Brain pericyte (primary cell): ENCODE measurements at regions not wholly inside any gene's neighbourhood (a gene's known extent, or its start where the extent isn't known, plus 50 kb on each side); places are given as distances from the start of the nearest gene placed in this dataset.
"Not testable (repeated sequence)": the region's sequence is repeated elsewhere in the genome, so short reads cannot be mapped to it uniquely, and the experiment has no call there.

ENCODE experiments used
- DNase-seq: peaks from one replicate; pipeline ENCODE4 v3.0.0-alpha.2; 2012; ENCODE audit warnings: low read depth, low spot score

DNA sequence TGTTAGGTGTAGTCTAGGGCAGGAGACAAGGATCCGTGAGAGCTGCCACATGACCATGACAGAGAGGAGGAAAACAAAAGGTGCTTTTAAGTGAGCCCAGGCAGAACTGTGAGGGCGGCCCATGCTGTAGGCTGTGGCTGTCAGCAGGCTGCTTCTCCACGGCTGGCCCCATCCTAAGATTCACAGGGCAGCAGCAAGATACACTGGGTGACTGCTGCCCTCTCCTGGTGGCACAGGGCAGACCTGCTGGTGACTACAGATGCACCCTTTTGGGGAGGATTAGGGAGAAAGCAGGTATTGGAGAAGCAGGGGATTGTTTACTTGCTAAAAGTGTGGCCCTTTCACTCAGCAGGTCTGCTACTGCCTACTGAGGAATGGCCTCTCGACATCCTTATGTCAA is 112.2 kb upstream of the CCZ1B start:
- DNase-seq, result not testable (repeated sequence)

- DNase-seq, result not testable (repeated sequence)
Measured at GRCh38 chr7:6939126-6939525, 113.1 kb upstream of the CCZ1B start.

DNA sequence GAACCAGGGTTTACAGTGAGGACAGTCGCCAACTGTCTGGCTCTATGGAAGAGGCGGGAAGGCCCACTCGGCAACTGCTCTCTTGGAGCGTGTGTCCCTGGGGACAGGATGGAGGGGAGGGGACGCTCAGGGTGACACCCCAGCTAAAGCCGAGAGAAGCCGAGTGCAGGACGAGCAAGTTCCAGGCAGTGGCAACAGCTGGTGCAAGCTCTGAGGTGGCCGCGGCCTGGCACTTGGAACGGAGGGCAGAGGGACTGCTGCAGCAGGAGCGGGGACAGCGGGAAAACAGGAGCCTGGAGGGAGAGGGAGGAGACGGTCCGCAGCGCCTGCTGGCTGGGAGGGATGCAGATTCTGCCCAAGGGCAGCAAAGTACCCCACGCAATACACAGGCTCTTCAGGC is 113.8 kb upstream of the CCZ1B start:
- DNase-seq, result not testable (repeated sequence)

- not testable (repeated sequence) for DNase-seq
Measured at GRCh38 chr7:6946873-6947272, 120.8 kb upstream of the CCZ1B start.

DNA sequence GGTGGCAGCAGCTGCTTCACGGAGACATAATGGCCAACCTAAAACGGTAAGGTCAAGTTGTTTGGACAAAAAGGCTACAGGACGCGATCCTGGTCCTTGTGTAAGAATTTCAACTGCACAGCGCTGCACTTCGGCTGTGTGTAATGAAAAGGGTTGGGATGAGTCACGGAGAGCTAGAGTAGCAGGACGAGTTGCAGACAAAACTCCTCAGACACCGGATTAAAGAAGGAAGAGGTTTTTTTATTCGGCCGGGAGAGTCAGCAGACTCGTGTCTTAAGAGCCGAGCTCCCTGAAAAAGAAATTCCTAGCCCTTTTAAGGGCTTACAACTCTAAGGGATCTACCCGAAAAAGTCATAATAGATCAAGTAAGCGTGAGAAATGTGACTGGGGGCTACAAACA is 124.2 kb upstream of the CCZ1B start:
- not testable (repeated sequence) for DNase-seq

GRCh38 chr7:6951553-6951952 is 125.5 kb upstream of the CCZ1B start:
- not testable (repeated sequence) for DNase-seq

- DNase-seq, result not testable (repeated sequence)
Measured at GRCh38 chr7:6953138-6953797, 127.2 kb upstream of the CCZ1B start.

GRCh38 chr7:6953798-6954181 is 127.7 kb upstream of the CCZ1B start:
- DNase-seq, result not testable (repeated sequence)

GRCh38 chr7:6955385-6955784 is 129.3 kb upstream of the CCZ1B start:
- DNase-seq, result not testable (repeated sequence)

DNA sequence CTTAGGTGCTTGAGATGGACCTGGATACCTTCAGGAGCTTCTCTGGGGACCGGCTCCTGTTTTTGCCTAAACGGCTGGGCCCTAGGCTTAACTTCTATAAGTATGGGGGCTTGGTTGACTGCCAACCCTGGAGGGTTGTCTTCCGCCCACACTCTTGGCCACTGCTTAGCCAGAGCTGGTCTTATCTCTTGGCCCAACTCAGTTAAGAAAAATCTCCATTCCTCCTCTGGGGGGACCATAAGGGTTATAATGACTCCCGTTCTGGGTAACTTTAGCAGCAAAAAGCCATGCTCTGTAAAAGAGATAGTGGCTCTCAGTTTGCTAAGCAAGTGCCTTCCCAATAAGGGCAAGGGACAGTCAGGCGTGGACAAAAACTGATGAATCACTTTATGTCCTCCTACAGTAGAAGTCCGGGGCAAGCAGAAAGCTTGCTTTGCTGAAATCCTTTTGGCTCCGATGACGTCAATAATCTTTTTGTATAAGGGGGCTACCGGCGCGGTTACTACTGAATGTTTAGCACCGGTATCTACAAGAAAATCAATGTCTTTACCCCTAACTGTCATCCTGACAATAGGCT is 130.0 kb upstream of the CCZ1B start:
- not testable (repeated sequence) for DNase-seq

- not testable (repeated sequence) for DNase-seq
Measured at GRCh38 chr7:6958371-6958770, 132.3 kb upstream of the CCZ1B start.

DNA sequence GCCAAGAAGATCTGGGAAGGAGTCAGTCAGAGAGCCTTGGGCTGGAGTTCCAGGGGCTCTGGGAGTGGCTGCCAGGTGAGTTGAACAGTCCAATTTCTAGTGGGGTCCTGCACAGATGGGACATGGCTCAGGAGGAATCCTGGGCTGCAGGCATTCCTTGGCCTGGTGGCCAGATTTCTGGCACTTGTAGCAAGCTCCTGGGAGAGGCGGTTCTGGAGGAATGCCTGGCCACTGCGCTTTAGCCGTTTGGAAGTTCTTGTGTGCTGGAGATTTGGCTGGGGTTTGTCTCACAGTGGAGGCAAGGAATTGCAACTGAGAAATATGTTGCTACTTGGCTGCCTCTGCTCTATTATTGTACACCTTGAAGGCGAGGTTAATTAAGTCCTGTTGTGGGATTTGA is 133.9 kb upstream of the CCZ1B start:
- DNase-seq, result not testable (repeated sequence)

DNA sequence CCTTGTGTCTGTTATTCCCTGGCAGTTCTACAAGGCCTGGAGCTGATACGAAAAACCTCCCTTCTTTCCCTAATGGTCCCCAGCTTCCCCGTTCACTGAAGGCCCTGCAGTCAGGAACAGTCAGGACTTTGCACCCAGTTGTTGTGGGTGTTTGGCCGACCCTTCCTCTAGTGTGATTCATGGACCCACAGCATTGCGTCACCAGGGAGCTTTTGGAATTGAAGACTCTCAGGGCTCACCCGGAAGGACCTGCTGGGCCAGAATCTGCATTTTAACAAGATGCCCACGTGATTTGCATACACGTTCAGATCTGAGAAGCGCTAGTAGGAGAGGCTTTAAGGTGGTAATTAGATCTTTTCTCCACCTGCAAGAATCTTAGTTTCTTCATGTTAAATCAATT is 136.8 kb upstream of the CCZ1B start:
- not testable (repeated sequence) for DNase-seq

GRCh38 chr7:6965051-6965450 is 139.0 kb upstream of the CCZ1B start:
- DNase-seq, result not testable (repeated sequence)

DNA sequence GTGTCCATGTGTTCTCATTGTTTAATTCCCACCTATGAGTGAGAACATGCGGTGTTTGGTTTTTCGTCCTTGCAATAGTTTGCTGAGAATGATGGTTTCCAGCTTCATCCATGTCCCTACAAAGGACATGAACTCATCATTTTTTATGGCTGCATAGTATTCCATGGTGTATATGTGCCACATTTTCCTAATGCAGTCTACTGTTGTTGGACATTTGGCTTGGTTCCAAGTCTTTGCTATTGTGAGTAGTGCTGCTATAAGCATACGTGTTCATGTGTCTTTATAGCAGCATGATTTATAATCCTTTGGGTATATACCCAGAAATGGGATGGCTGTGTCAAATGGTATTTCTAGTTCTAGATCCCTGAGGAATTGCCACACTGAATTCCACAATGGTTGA is 144.1 kb upstream of the CCZ1B start:
- DNase-seq, result not testable (repeated sequence)

DNA sequence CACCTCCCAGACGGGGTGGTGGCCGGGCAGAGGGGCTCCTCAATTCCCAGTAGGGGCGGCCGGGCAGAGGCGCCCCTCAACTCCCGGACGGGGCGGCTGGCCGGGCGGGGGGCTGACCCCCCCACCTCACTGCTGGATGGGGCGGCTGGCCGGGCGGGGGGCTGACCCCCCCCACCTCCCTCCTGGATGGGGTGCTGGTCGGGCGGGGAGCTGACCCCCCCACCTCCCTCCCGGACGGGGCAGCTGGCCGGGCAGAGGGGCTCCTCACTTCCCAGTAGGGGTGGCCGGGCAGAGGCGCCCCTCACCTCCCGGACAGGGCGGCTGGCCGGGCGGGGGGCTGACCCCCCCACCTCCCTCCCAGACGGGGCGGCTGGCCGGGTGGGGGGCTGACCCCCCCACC is 148.8 kb upstream of the CCZ1B start:
- not testable (repeated sequence) for DNase-seq

- not testable (repeated sequence) for DNase-seq
Measured at GRCh38 chr7:6975346-6975745, 149.3 kb upstream of the CCZ1B start.

- not testable (repeated sequence) for DNase-seq
Measured at GRCh38 chr7:6977368-6977767, 151.3 kb upstream of the CCZ1B start.

GRCh38 chr7:6978326-6978725 is 152.3 kb upstream of the CCZ1B start:
- DNase-seq, result not testable (repeated sequence)

DNA sequence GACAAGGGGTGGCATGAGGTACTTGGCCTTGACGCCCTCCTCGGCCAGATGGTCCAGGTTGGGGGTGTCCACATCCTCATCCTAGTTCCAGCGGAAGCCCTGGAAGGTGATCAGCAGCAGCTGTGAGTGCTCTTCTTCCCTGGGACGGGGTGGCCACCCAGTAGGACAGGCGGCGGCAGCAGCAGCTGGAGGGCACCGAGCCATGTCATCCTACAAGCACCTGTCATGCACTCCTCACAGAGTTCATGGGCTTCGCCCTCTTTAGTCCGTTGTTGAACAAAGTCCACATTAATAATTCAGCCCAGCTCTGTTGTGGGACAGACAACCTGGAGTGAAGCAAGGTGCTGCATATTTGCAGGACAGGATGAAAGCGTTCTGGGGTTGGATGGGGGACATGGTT is 153.4 kb upstream of the CCZ1B start:
- not testable (repeated sequence) for DNase-seq

DNA sequence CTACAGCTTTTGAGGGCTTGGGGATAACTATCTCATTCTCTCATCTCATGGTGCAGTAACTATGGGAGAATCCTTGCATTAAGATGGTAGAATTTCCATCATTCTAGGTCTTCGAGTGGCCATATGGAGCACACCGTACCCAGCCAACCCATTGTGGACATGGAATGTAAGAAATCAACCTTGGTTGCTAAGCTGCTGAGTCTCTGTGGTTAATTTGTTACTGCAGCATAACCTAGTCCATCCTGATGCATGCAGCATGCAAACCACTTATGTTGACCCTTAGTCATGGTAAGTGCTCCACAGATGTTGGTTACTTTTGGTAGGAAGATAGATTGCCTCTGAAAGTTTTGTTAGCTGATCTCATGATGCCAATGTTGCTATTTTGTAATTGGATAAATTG is 156.3 kb upstream of the CCZ1B start:
- DNase-seq, result not testable (repeated sequence)

DNA sequence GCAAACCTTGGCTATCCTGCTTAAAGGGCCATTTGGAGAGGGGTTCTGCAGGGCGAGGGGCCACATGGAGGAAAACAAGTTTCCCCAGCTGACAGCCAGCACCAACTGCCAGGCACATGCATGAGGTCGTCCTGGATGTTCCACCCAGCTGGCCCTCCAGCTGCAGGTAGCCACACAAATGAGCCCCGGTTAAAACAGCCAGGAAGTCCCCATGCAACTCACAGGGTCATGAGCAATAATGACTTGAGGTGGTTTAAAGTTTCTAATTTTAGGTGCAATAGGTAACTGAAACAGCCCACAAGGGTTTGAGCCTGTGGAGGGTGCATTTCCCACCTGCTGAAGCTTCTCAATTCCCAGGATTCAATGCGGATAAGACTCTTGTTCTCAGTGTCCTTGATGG is 160.8 kb upstream of the CCZ1B start:
- not testable (repeated sequence) for DNase-seq

DNA sequence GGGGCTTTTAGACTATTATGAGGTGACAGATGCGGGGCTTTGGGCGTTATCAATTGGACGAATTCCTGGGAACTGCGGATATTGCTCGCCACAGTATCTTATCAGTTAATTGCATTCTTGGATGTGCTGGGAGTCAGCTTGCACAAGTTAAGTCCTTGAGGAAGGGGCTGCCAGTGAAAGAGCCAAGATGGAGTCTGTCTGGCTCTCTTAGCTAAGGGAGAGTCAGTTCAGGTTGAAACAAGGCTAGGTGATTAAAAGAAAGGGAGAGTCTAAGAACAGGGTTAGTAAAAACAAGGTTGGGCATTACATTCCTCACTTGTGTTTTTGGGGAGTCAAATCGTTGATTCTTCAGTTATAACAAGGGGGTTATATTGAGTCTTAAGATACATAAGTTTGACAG is 162.5 kb upstream of the CCZ1B start:
- DNase-seq, result not testable (repeated sequence)
